Mesothelial cell of epicardium (in vitro differentiated cells): ENCODE measurements at regions not wholly inside any gene's neighbourhood (a gene's known extent, or its start where the extent isn't known, plus 50 kb on each side); places are given as distances from the start of the nearest gene placed in this dataset.
"Not testable (repeated sequence)": the region's sequence is repeated elsewhere in the genome, so short reads cannot be mapped to it uniquely, and the experiment has no call there.

Experiments used
- DNase-seq, 2 experiments: peaks; one replicate each; pipeline ENCODE4 v3.0.0; 2021; ENCODE audit warnings: low spot score in 2 of 2; ENCODE audit not compliant: unreplicated experiment in 2 of 2
- H3K27ac Mint-ChIP-seq: 2 replicates; pipeline ENCODE4 v1.8.0; 2021; ENCODE audit warnings: mixed read lengths
- H3K27me3 Mint-ChIP-seq: 2 replicates; pipeline ENCODE4 v1.8.0; 2021; ENCODE audit warnings: low read depth, mixed read lengths
- H3K36me3 Mint-ChIP-seq: 2 replicates; pipeline ENCODE4 v1.8.0; 2021; ENCODE audit warnings: mixed read lengths
- H3K4me1 Mint-ChIP-seq: 2 replicates; pipeline ENCODE4 v1.8.0; 2021; ENCODE audit warnings: mixed read lengths
- H3K4me3 Mint-ChIP-seq: 2 replicates; pipeline ENCODE4 v1.8.0; 2021; ENCODE audit warnings: mild to moderate bottlenecking, moderate library complexity, mixed read lengths
- H3K9me3 Mint-ChIP-seq: 2 replicates; pipeline ENCODE4 v1.8.0; 2021; ENCODE audit warnings: mixed read lengths
- CTCF ChIP-seq: fragments of 200-600 bp; sonication (generic); IDR thresholded peaks from one replicate; pipeline ENCODE4 v1.5.0; 2021; ENCODE audit warnings: antibody characterized with exemption; ENCODE audit not compliant: unreplicated experiment

GRCh38 chr2:196520605-196521004 lies 118.9 kb upstream of the CCDC150 start:
- no peak for TF ChIP-seq CTCF
- no peaks in the 10 kb centered on the region for H3K9me3 Mint-ChIP-seq
- peak overlapping the region; percentile 5 for H3K27ac Mint-ChIP-seq
- peaks cover 1% of the 10 kb centered on the region for H3K36me3 Mint-ChIP-seq
- no peaks in the 10 kb centered on the region for H3K27me3 Mint-ChIP-seq
- DNase-seq: no peak
- H3K4me1 Mint-ChIP-seq: peaks cover 14% of the 10 kb centered on the region
- no peak overlapping the region for H3K4me3 Mint-ChIP-seq

GRCh38 chr2:196526981-196527725 lies 112.4 kb upstream of the CCDC150 start:
- not testable (repeated sequence) for H3K9me3 Mint-ChIP-seq, H3K4me3 Mint-ChIP-seq

GRCh38 chr2:196528486-196529223 lies 110.9 kb upstream of the CCDC150 start:
- Mint-ChIP-seq H3K4me1 (peaks cover 5% of the 10 kb centered on the region), H3K27me3 (no peaks in the 10 kb centered on the region), H3K27ac (no peak overlapping the region), H3K9me3 (peaks cover 4% of the 10 kb centered on the region), H3K4me3 (no peak overlapping the region), H3K36me3 (peaks cover 4% of the 10 kb centered on the region)
- no peak for DNase-seq
- no peak for TF ChIP-seq CTCF

More at GRCh38 chr2:196526981-196527725, 112.4 kb upstream of the CCDC150 start:
- not testable (repeated sequence) for DNase-seq, H3K27me3 Mint-ChIP-seq, H3K27ac Mint-ChIP-seq, H3K4me1 Mint-ChIP-seq, H3K36me3 Mint-ChIP-seq

- Mint-ChIP-seq H3K9me3 (peaks cover 4% of the 10 kb centered on the region), H3K4me1 (peaks cover 24% of the 10 kb centered on the region), H3K4me3 (no peak overlapping the region), H3K36me3 (peaks cover 4% of the 10 kb centered on the region), H3K27me3 (no peaks in the 10 kb centered on the region), H3K27ac (no peak overlapping the region)
- DNase-seq: no peak
- TF ChIP-seq CTCF: no peak
These were observed 108.6 kb upstream of the CCDC150 start for GRCh38 chr2:196530910-196531309.

- TF ChIP-seq CTCF: no peak
- H3K27me3 Mint-ChIP-seq: no peaks in the 10 kb centered on the region
- peaks cover 40% of the 10 kb centered on the region for H3K4me1 Mint-ChIP-seq
- no peaks in the 10 kb centered on the region for H3K36me3 Mint-ChIP-seq
- peaks cover 4% of the 10 kb centered on the region for H3K9me3 Mint-ChIP-seq
- H3K4me3 Mint-ChIP-seq: no peak overlapping the region
- H3K27ac Mint-ChIP-seq: peak overlapping the region; percentile 14
- DNase-seq: no peak
These were observed 105.6 kb upstream of the CCDC150 start for GRCh38 chr2:196533772-196534397.

- Mint-ChIP-seq H3K27me3 (no peaks in the 10 kb centered on the region), H3K9me3 (peaks cover 4% of the 10 kb centered on the region), H3K36me3 (no peaks in the 10 kb centered on the region), H3K4me3 (no peak overlapping the region), H3K4me1 (peaks cover 40% of the 10 kb centered on the region), H3K27ac (no peak overlapping the region)
- no peak for TF ChIP-seq CTCF
- no peak for DNase-seq
These were observed 105.0 kb upstream of the CCDC150 start for GRCh38 chr2:196534495-196534894.
